GM20431 (cell line): ENCODE measurements at regions not wholly inside any gene's neighbourhood (a gene's known extent, or its start where the extent isn't known, plus 50 kb on each side); places are given as distances from the start of the nearest gene placed in this dataset.

Experiments used
- in situ Hi-C: fragments of 300-500 bp; cut with MseI, MboI; formaldehyde crosslinking; loops from one replicate; pipeline ENCODE4 v1.15.0; 2020; ENCODE audit warnings: low sequenced_read_pairs; ENCODE audit not compliant: unreplicated experiment

DNA sequence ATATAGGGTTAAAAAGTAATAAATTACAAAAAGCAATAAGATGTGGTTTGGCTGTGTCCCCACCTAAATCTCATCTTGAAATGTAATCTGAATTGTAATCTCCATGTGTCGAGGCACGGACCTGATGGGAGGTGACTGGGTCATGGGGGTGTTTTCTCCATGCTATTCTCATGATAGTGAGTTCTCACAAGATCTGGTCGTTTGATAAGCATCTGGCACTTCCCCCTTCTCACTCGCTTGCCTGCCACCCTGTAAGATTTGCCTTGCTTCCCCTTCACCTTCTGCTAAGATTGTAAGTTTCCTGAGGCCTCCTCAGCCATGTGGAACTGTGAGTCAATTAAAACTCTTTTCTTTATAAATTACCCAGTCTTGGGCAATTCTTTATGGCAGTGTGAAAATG is 577.4 kb downstream of the TBC1D4 start:
- in situ Hi-C loops: no loop called here

DNA sequence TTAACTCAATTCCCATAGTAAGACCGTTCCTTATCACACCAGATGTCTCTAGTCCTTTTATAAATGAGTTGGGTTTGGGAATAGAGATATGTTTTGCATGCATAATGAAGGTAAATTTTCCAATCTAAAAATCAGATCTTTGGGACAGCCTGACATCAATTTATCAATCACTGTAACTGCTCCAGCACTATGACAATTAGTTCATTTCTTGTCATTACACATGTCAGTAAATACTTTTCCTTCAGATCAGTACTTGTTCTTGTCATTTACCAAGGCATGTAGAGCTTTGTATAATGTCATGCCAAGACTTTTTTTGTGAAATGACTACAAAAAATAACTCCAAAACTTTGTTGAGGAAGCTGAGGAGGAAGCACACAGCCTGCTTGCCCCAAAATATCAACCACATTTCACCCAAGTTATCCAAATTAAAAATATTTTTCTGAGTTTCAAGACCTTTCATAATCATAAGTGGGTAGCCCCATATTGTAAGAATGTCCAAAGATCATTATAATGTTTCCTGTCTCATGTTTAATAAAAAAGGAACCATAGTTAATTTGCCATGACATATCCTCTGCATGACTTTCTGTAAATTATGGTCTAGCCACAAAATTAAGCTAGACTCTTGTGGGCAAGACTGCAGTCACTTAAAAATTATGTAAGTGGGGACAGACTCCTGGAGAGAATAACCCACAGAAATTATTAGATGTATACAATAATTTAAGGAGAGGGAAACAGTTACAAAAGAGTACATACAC is 586.8 kb downstream of the TBC1D4 start:
- in situ Hi-C loops: no loop called here

DNA sequence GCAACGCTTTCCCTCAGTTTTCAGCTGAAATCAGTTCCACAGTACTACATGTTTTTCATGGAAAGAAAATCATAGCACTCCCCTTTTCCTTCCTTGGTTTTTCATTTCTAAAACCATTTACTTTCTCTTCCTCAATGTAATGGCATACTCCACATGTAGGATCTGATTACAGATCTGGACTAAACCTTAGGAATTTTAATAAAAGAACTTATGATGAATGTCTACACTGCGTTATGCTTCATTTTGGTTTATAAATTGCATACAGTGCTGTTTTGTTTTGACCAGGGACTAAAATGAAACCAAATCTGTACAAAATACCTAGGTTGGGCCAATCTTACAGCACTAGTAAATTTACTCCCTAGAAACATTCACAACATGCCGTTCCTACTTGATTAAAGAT is 589.9 kb downstream of the TBC1D4 start:
- in situ Hi-C loops: no loop called here

DNA sequence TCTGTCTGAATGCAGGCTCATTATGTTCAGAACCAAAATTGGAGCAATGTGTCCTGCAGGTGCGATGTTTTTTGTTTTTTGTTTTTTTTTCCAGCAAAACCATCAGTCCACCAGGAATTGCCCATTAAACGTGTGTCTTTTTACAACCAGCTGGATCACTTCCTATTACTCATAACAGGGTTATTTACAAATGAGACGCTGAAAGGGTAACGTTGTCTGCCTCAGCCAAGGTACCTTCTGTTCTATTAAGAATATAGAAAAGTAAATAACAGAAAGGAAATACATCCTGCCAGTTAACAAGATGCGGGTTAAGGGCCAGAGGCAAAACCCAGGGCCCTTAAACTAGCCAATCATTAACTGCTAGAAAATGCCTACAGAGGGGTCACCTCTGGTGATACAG is 590.4 kb downstream of the TBC1D4 start:
- in situ Hi-C loops: no loop called here

DNA sequence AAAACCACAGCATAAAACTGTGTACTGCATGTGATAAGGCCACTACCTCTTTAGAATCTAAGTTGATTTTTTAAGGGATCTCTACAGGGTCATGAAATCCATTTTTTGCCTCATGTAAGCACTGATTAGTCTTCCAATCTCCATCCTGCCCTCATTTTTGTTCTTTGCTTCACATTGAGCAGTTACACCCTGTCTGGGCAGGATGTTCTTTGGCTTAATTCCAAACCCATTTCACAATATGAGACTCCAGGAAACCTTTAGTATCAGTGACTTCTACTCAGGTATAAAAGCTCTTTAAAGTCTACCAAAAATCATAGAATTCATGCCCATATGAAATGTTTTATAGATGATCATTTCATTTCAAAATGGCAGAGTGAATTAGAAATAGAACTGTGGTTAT is 592.6 kb downstream of the TBC1D4 start:
- in situ Hi-C loops: no loop called here

DNA sequence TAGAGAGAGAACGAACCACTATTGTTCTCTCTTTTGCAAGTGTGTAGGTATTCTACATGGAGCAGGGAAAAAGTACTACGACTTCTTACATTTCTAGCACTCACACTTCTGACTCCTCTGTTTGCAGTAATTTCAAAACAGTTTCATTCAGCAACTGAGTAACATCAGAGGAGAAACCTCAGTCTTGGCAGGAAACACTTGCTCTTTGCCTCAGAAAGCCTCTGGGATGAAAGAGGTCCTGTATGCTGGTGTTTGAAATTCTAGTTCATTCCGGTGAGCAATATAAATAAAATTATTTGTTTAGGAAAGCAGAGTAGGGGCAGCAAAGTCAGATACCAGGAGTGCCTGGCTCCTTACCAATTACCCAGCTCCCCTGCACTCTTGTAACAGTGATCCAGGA is 595.5 kb downstream of the TBC1D4 start:
- in situ Hi-C loops: no loop called here

DNA sequence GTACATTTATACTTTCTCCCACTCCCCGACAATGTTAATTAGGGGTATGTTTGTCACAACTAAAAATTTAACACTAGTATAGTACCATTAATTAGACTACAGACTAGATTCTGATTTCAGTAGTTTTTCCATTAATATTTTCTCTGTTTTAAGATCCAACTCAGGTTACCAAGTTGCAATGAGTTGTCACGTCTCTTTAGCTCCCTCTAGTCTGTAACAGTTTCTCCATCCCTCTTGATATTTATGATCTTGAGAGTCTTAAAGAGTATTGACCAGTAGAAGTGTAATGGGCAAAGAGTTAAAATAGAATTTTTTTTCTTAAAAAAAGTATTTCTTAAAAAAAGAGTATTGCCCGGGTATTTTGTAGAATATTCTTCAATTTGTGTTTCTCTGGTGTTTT is 598.1 kb downstream of the TBC1D4 start:
- in situ Hi-C loops: no loop called here

DNA sequence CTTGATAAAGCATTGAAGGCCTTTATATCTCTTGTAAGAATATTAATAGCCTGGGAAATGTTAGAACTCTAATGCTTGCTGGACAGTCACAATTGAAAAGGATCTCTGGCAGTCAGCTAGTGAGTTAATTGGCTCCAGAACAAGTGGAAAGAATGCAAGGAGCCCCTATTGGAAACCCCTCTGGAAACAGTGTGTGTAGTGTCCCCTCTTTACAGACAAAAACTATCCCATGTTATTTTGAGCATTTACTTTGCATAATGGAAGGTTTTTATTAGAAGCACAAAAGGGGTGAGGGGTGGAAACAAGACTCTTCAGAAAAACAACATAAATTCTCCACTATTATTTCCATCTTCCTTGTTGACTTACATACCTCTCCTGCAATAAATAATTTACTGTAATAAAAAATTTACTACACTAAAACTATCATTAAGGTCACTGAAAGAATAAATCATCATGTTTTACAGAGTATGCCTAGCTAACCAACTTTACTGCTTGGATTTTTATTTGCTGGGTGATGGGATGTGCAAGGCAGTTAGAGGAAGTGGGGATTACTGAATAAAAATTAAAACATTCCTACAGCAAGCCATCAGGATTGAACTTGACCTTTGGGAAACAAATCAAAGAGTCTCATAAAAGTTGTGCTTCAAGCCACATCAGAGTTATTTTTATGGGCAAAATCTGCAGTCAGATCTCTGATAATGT is 610.4 kb downstream of the TBC1D4 start:
- in situ Hi-C loops: no loop called here

DNA sequence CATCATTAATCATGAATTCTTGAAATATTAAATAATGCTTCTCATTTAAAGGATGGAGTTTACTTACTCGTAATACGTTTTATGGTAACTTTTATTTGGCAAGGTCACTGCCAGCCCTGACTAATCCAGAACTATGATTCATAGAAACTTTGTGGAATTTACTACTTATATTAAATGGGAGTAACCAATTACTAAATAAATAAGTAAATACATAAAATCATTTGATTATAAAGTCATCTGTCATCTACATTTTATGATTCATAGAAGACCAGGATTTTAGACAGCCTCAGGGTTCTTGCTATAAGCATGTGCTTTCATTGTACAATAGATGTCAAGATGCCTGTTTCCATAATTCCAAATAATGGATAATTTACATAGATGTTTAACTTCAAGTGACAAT is 611.1 kb downstream of the TBC1D4 start:
- in situ Hi-C loops: no loop called here

DNA sequence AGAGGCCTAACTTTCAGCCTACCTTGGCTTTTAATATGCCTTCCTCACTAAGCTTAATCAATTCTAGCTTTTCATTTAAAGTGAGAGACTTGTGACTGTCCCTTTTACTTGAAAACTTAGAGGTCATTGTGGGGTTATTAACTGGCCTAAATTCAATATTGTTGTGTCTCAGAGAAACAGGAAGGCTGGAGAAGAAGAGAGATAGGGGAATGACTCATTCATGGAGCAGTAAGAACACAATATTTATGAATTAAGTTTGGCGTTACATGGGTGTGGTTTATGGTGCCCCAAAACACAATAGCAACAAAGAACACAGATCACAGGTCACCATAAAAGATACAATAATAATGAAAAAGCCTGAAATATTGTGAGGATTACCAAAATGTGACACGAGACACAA is 612.1 kb downstream of the TBC1D4 start:
- in situ Hi-C loops: no loop called here

DNA sequence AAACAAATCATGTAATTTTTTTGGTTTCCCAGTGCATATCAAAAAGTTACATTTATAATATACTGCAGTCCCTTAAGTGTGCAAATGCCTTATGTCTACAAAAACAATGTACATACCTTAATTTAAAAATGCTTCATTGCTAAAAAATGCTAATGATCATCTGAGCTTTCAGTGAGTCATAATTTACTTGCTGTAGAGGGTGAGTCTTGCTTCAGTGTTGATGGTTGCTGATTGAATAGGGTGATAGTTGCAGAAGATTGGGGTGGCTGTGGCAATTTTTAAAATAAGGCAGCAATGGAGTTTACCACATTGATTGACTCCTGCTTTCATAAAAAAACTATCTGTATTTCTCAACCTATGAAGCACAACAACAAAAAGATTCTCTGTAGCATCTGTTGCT is 613.9 kb downstream of the TBC1D4 start:
- in situ Hi-C loops: no loop called here

DNA sequence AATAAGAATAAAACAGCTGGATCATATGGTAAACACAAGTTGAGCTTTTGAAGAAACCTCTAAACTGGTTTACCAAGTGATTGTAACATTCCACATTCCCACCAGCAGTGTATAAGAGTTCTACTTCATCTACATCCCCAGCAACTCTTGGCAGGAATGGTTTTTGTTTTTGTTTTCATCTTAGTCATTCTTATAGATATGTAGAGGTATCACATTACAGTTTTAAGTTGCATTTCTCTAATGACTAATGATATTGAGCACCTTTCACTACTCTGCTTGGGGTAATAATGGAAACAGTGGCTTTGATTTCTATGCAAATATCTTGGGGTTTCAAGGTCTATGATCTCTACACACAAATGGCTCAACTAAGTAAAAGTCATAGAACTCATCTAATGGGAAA is 614.5 kb downstream of the TBC1D4 start:
- in situ Hi-C loops: no loop called here

DNA sequence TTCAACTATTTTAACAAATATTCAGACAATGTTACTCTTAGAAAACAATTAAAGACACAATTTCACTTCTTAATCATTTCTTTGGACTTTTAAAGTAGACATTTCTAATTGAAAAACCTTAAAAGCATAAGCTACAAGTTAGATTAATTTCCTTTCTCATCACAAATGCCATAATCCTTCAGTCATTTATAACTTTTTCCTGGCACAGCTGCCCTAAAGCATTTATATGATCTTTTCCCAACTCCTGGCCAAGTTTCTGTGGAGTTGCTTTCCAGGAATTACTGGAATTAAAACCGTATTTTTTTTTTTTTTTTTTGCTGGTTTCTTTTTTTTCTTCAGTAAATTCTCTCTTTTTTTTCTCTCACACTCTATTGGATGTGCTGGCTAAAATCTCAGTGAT is 615.9 kb downstream of the TBC1D4 start:
- in situ Hi-C loops: no loop called here

DNA sequence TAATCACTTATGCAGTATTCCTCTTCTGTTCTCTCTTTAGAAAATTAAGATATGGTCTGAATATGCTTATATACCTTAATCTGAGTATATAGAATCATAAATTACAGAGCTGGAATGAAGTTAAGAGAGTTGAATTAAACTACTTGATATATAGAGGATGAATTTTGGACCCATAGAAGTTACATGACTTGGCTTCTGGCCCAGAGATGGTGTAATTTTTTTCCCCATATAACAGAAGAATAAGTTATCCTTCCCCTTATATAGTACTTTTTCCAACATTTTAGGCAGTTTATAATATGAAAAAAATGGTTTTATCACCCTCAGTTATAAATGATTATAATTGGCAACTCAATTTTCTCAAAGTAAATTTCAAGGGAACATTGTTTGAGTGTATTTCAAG is 616.3 kb downstream of the TBC1D4 start:
- in situ Hi-C loops: no loop called here

DNA sequence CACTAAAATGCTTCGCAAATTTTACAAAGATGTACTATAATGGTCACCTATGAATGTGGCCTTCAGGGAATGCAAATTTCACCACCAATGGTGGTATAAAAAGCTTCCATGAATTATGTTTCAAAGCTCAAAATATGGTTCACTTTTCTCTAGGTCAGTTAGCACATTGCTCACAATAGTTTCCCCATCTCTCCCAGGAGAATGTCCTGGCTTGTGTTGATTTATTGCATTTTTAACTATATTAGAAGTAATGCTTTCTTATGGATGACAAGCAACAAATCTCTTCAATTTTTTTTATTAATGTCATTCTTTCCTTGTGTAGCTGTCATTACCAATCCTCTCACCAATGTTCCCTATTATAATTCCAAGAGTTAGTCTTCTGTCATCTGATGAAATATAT is 621.2 kb downstream of the TBC1D4 start:
- in situ Hi-C loops: no loop called here

DNA sequence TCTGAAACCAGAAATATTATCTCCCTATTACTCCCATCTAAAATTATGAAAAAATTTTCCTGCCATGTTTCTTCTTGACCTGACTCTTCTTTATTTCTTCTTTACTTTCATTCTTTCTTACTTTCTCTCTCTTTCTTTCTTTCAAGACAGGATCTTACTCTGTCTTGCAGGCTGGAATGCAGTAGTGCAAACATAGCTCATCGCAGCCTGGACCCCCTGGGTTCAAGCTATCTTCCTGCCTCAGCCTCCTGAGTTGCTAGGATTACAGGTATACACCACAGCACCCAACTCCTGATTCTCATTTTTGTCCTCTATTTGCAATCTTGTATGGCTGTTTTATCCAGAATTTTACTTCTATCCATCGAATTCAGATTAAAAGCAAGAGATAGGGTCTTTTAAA is 631.1 kb downstream of the TBC1D4 start:
- in situ Hi-C loops: no loop called here

DNA sequence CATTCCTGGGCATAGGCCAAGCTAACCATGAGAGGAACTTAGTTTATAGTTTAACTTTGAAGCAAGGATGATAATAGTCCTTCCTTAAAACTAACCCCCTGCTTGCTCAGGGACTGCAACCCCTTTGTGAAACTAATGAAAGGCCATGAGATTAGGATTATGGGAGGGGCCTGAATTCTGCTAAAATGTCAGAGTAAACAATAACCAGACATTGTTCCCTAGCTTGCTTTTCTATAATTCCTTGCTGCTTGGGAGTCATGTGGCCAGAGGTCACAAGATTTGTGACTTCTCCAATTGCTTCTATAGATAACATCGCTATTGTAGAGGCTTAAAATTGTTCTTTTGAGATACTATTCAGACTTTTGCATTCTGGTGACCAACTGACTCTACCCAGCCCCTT is 634.0 kb downstream of the TBC1D4 start:
- in situ Hi-C loops: no loop called here

DNA sequence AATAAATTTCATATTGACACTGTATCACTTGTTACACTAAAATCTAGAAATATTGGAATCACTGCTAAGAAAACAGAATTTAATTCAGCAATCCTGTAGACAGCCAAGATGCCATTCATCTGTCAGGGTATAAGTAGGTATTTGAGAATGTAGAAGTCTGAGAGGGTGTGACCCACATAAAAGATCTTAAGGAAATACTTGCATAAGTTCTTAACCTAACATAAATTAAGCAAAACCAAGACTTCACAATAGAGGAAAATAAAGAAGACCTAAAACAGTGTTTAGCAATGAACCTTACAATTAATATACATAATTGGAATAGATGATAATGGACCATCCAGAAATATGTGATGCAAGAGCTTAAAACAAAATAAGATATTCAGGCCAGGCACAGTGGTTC is 636.2 kb downstream of the TBC1D4 start:
- in situ Hi-C loops: no loop called here

DNA sequence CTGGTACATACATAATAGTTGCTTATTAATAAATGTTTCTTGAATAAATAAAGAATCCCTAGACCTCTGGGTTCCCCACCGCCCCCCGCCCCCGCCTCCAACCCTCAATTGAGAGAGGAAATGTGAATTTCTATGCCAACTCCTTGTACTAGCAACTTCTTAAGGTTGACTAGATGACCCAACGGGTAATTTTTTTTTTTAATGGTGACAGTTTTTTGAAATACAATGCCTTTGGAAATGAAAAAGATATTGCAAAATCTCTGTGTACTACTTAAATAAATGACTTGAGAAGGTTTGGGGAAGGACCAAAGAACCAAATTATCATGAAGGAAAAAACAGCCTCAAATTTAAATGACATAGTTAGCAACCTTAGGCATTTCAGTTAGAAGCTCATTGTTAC is 640.3 kb downstream of the TBC1D4 start:
- in situ Hi-C loops: no loop called here

DNA sequence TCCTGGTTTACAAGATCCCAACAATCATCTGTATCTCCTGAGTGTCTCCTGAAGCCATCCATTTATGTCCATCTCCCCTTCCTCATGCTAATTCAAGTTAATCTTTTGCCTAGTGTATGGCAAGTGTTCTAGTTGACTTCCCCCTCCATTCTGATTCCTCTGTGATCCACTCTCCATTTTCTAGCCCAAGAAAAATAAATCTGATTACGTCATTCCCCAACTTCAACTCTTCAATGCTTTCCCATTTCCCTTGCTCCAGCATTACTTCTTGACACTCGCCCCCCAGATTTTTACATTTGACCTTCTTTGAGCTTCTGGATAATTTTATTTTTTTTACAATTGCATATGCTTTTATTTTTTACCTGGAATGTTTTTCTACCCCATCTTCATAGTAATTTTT is 640.8 kb downstream of the TBC1D4 start:
- in situ Hi-C loops: no loop called here

DNA sequence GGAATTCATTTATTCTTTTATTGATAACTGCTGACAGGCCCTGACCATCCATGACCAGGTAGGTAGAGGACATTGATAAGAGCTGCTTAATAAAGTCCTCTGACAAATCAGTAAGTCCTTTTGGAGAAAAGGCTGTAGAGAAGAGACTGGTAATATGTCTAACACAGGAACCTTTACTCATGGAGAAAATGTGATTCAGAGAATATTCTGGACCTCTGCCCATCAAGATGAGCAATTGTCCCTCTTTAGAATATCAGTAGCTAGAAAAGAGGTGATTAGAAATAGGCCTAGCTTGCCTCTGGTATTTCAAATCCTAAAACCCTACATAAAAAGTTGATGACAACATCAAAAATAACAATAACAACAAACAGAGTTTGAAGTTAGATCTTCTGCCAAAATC is 642.3 kb downstream of the TBC1D4 start:
- in situ Hi-C loops: no loop called here

DNA sequence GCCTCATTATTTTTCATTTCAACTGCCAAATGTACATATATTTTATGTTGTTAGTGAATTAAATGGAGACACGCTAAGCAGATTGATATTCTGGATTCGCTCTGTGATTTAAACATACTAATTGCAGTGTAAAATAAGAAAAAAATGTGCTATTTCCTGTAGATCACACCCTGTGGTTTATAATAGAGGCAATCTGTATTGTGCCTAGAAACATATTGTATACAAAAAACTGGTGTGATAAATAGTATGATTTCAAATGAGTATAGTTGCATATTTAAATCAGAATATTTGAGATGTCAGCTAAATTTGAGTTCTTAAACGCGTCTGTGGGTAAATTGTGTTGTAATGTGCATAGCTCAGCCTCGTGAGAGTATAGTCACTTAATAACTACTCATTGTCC is 643.9 kb downstream of the TBC1D4 start:
- in situ Hi-C loops: no loop called here
